ENCODE measurements at regions not wholly inside any gene's neighbourhood (a gene's known extent, or its start where the extent isn't known, plus 50 kb on each side); places are given as distances from the start of the nearest gene placed in this dataset.

DNA sequence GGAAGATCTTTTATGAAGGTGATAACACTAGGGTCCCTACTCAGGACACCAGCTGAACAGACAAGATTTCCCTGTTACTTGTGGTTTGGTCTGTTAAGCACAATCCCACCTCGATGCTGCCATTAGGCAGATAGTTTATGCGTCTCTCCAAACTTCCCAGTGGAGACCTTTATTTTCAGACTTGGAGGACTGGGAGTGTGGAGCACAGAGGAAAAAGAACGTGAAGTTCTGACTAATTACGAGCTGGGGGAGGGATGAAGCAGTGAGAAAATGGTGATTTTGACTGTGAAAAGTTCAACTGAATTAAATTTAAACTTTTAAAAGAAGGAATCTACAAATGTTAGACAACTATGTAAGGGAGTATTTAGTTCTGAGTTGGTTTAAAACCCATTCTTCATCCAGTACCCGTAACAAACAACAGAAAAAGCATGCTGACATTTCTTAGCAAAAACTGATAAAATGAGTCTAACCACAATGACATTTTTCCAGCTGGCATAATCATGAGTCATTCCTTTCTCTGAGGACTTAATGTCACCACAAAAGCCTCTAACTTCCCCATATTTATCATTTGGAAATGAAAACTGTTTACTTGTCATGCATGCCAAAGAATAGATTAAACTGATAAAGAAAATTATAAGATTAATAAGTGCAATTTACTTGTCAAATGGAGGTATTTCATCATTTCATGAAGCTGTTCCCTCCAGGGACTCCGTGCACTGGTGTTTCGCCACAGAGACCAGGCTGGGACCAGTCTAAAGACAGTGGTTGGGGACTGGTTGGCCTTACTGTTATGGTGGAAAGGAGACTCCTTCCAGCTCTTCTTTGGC is 113.3 kb upstream of the SSTR4 start (continued):
- TF ChIP-seq ZNF512 (tag; IDR thresholded peaks at IDR 0.05) (no peak), RBM22 (IDR thresholded peaks at IDR 0.05; ENCODE audit: low read depth, low read length, poor library complexity, severe bottlenecking) (no peak), ZNF41 (CRISPR knock-in tag; conservative IDR thresholded peaks at IDR 0.05) (no peak), ZBTB11 (CRISPR knock-in tag; IDR thresholded peaks at IDR 0.05) (0 out of 6 replicates have a peak, but pooled peaks of 1 of the 3 experiments have one; percentile 34), SUPT5H (IDR thresholded peaks at IDR 0.05) (no peak), POLR2B (IDR thresholded peaks at IDR 0.05; ENCODE audit: low read depth, partially characterized antibody) (no peak), ETV1 (tag; conservative IDR thresholded peaks at IDR 0.05; ENCODE audit: low read depth) (no peak), JUN (IDR thresholded peaks at IDR 0.05; ENCODE audit: borderline replicate concordance, low read depth, low read length) (peak; percentile 91), JUN (CRISPR knock-in tag; IDR thresholded peaks at IDR 0.05; ENCODE audit: borderline replicate concordance) (no peak), ZNF644 (tag; IDR thresholded peaks at IDR 0.05; ENCODE audit: low read depth) (no peak), C11orf30 (IDR thresholded peaks at IDR 0.05; ENCODE audit: low read depth) (peak; percentile 82), NONO (IDR thresholded peaks at IDR 0.05; ENCODE audit: low read depth in 2 of 2, low read length in 1 of 2) (no peak)
- TF ChIP-seq, protein P1, sequence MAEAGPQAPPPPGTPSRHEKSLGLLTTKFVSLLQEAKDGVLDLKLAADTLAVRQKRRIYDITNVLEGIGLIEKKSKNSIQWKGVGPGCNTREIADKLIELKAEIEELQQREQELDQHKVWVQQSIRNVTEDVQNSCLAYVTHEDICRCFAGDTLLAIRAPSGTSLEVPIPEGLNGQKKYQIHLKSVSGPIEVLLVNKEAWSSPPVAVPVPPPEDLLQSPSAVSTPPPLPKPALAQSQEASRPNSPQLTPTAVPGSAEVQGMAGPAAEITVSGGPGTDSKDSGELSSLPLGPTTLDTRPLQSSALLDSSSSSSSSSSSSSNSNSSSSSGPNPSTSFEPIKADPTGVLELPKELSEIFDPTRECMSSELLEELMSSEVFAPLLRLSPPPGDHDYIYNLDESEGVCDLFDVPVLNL (CRISPR knock-in tag; IDR thresholded peaks at IDR 0.05; ENCODE audit: low read depth): no peak
- TF ChIP-seq, protein P2, sequence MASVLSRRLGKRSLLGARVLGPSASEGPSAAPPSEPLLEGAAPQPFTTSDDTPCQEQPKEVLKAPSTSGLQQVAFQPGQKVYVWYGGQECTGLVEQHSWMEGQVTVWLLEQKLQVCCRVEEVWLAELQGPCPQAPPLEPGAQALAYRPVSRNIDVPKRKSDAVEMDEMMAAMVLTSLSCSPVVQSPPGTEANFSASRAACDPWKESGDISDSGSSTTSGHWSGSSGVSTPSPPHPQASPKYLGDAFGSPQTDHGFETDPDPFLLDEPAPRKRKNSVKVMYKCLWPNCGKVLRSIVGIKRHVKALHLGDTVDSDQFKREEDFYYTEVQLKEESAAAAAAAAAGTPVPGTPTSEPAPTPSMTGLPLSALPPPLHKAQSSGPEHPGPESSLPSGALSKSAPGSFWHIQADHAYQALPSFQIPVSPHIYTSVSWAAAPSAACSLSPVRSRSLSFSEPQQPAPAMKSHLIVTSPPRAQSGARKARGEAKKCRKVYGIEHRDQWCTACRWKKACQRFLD (CRISPR knock-in tag; IDR thresholded peaks at IDR 0.05): peak; percentile 75; the same call in 1 of the 2 replicates

Measured in K562 (cell line).